Germinal center (tissue), 1 donor: ENCODE measurements at regions not wholly inside any gene's neighbourhood (a gene's known extent, or its start where the extent isn't known, plus 50 kb on each side); places are given as distances from the start of the nearest gene placed in this dataset.

ENCODE experiments used
- DNase-seq: peaks from one replicate; pipeline ENCODE4 v3.0.0; 2012; ENCODE audit warnings: mixed read lengths, low spot score

DNA sequence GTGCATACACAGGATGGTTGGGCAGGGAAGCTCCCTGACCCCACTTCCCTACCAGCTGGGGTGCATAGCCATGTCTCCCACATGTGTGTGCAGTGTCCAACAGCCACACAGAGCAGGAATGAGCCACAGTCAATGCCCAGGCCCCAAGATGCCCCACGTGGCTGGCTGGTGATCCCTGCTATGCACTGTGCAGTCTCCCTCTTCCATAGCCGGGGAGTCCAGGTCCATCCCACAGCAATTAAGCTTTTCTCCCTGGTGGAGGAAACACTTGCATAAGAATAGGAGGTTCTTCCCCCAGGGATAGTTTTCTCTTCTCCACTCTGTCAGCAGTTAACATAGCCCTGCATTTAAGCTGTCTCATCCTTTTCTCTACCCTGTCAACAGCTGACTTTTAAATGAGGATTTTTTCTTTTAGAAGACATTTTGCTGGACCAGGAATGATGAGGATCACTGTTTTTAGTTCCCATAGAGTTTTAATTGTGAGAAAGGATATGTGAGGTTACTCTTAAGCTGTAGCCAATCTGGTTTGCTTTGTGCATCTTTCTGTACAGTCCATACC, 396.5 kb upstream of the VWC2 start:
- DNase-seq = no peak

DNA sequence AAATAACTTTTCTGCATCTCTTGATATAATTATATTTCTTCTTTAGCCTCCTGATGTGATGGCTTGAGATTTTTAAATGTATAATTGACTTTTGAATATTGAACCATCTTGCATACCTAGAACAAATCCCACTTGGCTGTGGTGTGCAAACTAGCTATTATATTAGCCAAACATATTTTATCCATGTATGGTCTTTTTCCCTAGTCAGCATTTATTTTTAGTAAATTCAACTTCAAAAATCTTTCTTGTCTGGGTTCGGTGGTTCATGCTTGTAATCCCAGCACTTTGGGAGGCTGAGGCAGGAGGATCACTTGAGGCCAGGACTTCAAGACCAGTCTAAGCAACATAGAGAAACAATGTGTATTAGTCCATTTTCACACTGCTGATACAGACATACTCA, 386.6 kb upstream of the VWC2 start:
- DNase-seq = no peak

DNA sequence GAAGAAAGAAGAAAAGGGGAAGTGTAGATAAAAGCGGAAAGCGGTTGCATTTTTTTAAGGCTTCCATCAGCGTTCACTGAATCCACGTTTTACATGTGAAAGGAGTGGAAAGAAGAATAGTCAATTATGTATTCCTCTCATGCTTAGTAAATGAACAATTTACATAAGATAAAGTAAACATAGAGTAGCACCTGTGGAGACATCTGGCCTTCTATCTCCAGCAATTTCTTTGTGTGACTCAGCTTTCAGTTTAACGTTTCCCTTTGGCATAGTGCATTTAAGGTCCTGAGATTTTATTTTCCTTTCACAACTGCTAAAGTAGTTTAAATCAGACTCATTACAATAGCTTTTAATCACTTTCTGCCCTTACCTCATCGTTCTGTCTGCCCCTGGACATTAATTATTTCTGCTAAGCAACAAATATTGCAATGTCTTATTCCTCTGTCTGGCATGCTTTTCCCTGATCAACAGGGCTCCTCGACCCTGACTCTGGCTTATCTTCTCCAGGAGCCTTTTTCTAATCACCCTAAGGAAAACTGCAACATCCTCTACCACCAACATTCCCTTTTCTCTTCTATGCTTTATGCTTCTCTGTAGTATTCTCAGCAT, 383.5 kb upstream of the VWC2 start:
- no peak for DNase-seq

DNA sequence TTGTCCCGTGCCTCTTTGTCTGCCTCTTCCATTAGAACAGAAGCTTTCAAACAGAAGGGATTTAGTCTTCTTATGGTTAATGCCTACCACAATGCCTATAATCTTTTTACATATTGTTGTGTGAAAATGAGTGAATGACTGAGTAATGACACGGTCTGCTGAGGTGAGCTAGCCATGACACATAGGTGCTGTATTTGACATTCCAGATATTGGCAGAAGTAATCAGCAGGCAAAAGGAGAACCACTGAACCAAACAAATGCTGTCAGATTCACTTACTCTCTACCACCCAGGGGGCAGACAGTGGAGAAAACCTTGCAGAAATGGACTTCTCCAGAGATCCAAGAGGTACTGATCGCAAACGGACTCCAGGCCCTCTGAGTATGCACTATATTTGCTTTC, 377.2 kb upstream of the VWC2 start:
- DNase-seq = no peak

DNA sequence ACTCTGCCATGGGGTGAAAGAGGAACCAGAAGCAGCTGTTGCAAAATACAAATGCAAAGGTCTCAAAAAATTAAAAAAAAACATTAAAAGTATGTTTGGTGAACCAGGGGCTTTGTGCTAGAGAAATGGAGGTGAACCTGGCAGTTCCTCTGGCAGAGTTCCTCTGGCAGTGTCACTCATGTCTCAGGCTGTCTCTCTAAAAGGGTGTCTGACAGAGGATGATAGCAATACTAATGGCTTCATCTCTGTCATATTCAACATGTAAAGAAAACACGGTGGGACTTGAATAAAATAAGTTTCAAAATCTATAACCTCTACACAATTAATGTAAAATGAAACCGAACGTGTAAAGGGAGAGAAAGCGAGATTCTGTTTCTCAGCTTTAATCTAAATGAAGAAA, 375.7 kb upstream of the VWC2 start:
- no peak for DNase-seq

GRCh38 chr7:49398236-49398635, 375.2 kb upstream of the VWC2 start:
- no peak for DNase-seq

DNA sequence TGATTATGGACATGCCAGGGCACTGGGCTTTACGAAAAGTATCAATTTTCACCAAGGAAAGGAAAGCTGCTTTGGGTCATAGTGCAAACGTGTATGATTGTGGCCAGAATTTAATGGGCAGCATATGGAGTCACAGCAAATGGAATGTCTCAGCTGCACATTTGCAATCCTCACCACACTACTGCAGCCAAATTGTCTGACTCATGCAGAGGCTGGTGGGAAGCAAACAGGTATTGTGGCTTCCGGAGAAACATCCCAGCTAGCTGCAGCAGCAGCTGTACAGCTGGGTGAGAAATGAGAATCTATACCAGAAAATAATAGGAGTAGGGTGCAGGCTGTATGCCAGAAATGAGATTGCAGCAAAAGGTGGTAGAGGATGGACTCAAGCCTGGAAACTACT, 374.7 kb upstream of the VWC2 start:
- no peak for DNase-seq

- DNase-seq = no peak
Measured at GRCh38 chr7:49400891-49401550, 372.4 kb upstream of the VWC2 start.

DNA sequence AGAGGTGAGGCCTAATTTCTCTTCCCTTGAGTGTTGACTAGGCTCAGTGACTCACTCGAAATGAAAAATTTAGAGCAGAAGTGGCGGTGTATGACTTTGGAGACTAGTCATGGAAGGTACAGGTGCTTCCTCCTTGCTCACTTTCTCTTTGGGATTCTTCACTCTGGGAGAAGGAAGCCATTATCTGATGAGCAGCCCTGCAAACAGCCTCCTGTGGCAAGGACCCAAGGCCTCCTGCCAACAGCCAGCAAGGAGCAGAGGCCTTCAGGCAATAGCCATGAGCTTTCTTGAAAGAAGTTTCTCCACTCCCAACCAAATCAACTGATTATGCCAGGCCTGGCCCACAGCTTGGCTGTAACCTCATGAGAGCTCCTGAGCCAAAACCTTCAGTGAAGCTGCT, 369.6 kb upstream of the VWC2 start:
- DNase-seq = no peak

- no peak for DNase-seq
Measured at GRCh38 chr7:49407205-49407604, 366.2 kb upstream of the VWC2 start.

DNA sequence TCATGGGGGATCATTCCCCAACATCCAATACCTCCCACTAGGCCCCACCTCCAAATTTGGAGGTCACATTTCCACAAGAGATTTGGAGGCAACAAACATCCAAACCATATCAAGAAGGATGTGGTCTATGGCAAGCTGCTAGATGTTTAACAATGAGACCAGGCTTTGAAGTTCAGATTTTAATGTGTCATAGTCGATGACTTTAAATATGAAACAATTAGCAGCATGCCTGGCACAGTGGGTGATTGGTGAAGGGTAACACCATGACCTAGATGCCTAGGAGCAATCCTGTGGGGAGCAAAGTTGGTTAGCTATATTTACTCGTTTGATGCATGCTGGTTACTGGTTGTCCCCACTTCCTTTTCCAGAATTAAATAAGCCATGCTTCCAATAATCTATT, 356.4 kb upstream of the VWC2 start:
- DNase-seq = no peak

- DNase-seq = no peak
Measured at GRCh38 chr7:49418963-49419362, 354.5 kb upstream of the VWC2 start.

GRCh38 chr7:49422564-49422963, 350.9 kb upstream of the VWC2 start:
- no peak for DNase-seq

- DNase-seq = no peak
Measured at GRCh38 chr7:49424109-49424508, 349.3 kb upstream of the VWC2 start.

GRCh38 chr7:49425277-49425818, 348.1 kb upstream of the VWC2 start:
- DNase-seq = no peak

DNA sequence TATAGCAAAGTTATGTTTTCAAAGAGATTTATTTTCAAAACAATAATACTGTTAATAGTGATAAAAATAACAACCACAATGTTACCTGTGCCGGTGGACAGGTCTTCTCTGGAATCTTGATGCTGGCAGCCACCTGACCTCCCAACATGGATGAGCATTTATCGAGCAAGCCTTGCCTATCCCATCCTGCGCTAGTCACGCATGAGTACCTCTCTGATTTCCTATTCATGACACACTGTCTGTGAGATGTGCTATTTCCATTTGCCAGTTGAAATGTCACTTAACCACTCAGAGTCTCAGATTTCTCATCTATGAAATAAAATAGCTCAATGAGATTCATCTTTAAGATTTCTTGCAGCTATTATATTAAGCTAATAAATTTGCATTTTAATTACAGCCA, 341.2 kb upstream of the VWC2 start:
- DNase-seq = no peak

DNA sequence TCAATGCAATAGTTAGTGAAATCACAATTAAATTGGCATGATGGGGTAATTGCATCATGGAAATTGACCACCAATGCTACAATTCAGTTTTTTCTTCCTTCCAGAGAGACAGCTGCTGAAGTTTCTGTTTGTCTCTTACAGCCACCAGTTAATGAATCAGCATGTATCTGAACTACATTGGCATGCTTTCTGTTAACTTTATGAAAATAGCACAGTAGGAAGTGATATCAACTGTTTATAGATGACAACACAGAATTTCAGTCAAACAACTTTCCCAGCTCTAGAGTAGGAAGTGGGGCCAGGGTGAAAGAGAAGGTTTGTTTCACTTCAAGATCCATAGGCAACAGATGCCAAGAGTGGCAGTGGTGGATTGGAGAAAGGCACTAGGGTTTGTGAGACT, 339.6 kb upstream of the VWC2 start:
- DNase-seq = no peak

DNA sequence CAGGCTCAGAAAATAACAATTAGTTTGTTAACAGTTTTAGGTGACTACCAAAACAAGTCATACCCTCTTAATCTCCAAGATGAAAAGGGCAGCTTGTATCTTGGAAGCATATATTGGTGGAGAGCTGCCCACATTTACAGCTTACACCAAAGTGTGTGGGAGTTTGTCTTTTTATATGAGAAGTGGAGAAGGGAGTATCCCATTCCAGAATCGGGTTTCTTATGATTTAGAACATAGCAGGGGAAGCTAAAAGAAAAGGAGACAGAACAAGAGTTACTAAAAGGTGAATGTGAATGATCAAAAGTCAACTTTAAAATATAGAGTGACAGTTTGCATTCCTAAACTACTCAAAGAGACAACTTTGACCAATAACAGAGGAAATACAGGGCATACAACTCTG, 338.6 kb upstream of the VWC2 start:
- no peak for DNase-seq

DNA sequence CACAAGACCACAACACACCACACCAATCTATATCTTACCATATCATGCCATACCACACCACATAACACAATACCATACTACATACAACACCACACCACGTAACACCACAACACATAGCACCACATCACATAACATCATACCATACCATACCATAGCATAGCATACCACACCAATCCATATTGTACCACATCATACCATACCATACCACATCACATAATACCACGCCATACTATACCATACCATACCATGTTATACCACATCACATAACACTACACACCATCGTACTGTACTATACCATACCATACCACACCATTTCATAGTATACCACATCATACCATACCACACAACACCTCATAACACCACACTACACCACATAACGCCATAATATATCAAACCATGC, 335.2 kb upstream of the VWC2 start:
- DNase-seq = no peak

- no peak for DNase-seq
Measured at GRCh38 chr7:49443515-49443914, 329.9 kb upstream of the VWC2 start.

DNA sequence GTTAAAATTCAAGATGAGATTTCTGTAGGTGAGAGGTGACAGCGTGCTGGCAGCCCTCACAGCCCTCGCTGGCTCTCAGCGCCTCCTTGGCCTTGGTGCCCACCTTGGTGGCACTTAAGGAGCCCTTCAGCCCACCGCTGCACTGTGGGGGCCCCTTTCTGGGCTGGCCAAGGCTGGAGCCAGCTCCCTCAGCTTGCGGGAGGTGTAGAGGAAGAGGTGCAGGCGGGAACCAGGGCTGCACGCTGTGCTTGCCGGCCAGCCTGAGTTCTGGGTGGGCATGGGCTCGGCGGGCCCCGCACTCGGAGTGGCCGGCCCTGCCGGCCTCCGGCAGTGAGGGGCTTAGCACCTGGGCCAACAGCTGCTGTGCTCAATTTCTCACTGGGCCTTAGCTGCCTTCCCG, 320.0 kb upstream of the VWC2 start:
- DNase-seq = no peak

- DNase-seq = no peak
Measured at GRCh38 chr7:49479441-49479840, 294.0 kb upstream of the VWC2 start.

GRCh38 chr7:49479936-49480544, 293.4 kb upstream of the VWC2 start:
- DNase-seq = no peak
